ENCODE measurements at regions not wholly inside any gene's neighbourhood (a gene's known extent, or its start where the extent isn't known, plus 50 kb on each side); places are given as distances from the start of the nearest gene placed in this dataset.

GRCh38 chr1:213429642-213430041 lies 378.6 kb downstream of the RPS6KC1 start:
- H3K27ac ChIP-seq (ENCODE audit: low read length): no peak overlapping the region
- H4K20me1 ChIP-seq (ENCODE audit: low read length): no peaks in the 10 kb centered on the region
- BruUV-seq (replicated peaks): no TSS peak
- no peaks in the 10 kb centered on the region for H3K4me1 ChIP-seq (ENCODE audit: insufficient read depth, low read length)
- intact Hi-C loops (cut with micrococcal nuclease): loop anchor here (5.0 kb wide), 1 partner anchor 187 kb away; no protein-coding TSS in a partner anchor
- ATAC-seq: no peak
- ChIA-PET CTCF (no interaction called here), POLR2A (ENCODE audit: unreplicated experiment) (no interaction called here)
- no peak overlapping the region for H3K4me3 ChIP-seq (ENCODE audit: low read length)
- no peaks in the 10 kb centered on the region for H3K36me3 ChIP-seq (ENCODE audit: low read depth, low read length)
- H3K27me3 ChIP-seq (ENCODE audit: low read length): peaks cover 77% of the 10 kb centered on the region
- H3K79me2 ChIP-seq (ENCODE audit: low read length): no peaks in the 10 kb centered on the region
- no peaks in the 10 kb centered on the region for H3K9me3 ChIP-seq (ENCODE audit: low read length)
- H3F3A ChIP-seq (ENCODE audit: low read length, unreplicated experiment): no peaks in the 10 kb centered on the region
- no peak overlapping the region for H2AFZ ChIP-seq (ENCODE audit: low read length)
- no peak for TF ChIP-seq EZH2phosphoT487 (IDR thresholded peaks at IDR 0.05; ENCODE audit: borderline replicate concordance, low read length)
- TF ChIP-seq, protein P1, sequence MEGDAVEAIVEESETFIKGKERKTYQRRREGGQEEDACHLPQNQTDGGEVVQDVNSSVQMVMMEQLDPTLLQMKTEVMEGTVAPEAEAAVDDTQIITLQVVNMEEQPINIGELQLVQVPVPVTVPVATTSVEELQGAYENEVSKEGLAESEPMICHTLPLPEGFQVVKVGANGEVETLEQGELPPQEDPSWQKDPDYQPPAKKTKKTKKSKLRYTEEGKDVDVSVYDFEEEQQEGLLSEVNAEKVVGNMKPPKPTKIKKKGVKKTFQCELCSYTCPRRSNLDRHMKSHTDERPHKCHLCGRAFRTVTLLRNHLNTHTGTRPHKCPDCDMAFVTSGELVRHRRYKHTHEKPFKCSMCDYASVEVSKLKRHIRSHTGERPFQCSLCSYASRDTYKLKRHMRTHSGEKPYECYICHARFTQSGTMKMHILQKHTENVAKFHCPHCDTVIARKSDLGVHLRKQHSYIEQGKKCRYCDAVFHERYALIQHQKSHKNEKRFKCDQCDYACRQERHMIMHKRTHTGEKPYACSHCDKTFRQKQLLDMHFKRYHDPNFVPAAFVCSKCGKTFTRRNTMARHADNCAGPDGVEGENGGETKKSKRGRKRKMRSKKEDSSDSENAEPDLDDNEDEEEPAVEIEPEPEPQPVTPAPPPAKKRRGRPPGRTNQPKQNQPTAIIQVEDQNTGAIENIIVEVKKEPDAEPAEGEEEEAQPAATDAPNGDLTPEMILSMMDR (conservative IDR thresholded peaks at IDR 0.05; ENCODE audit: low read depth, low read length): no peak
- no peak for TF ChIP-seq EZH2 (IDR thresholded peaks at IDR 0.05; ENCODE audit: low read length, unreplicated experiment)
- H3K9me2 ChIP-seq (replicated peaks; ENCODE audit: low read length): no peaks in the 10 kb centered on the region
- DNase-seq: no peak
- H3K9ac ChIP-seq (ENCODE audit: low read length): no peak overlapping the region
- H3K4me2 ChIP-seq (ENCODE audit: low read length): no peak overlapping the region

- POLR2A ChIA-PET (ENCODE audit: unreplicated experiment): no interaction called here
These were observed 384.7 kb downstream of the RPS6KC1 start for GRCh38 chr1:213435715-213436114.

GRCh38 chr1:213438339-213438738 lies 387.3 kb downstream of the RPS6KC1 start:
- DNase-seq (no peak), ATAC-seq (no peak)
- Histone ChIP-seq H4K20me1 (ENCODE audit: low read length) (no peaks in the 10 kb centered on the region), H3K9me3 (ENCODE audit: low read length) (no peaks in the 10 kb centered on the region), H3K4me3 (ENCODE audit: low read length) (no peak overlapping the region), H3K36me3 (ENCODE audit: low read depth, low read length) (no peaks in the 10 kb centered on the region), H3F3A (ENCODE audit: low read length, unreplicated experiment) (no peaks in the 10 kb centered on the region), H3K9me2 (replicated peaks; ENCODE audit: low read length) (no peaks in the 10 kb centered on the region), H3K4me1 (ENCODE audit: insufficient read depth, low read length) (peaks cover 4% of the 10 kb centered on the region; the same call in 1 of the 2 replicates), H3K9ac (ENCODE audit: low read length) (no peak overlapping the region), H3K4me2 (ENCODE audit: low read length) (no peak overlapping the region), H2AFZ (ENCODE audit: low read length) (no peak overlapping the region), H3K27me3 (ENCODE audit: low read length) (peaks cover 43% of the 10 kb centered on the region), H3K27ac (ENCODE audit: low read length) (no peak overlapping the region), H3K79me2 (ENCODE audit: low read length) (no peaks in the 10 kb centered on the region)
- ChIA-PET CTCF (no interaction called here), POLR2A (ENCODE audit: unreplicated experiment) (no interaction called here)
- BruUV-seq (replicated peaks): no TSS peak
- intact Hi-C loops (cut with micrococcal nuclease): no loop called here
- TF ChIP-seq EZH2 (IDR thresholded peaks at IDR 0.05; ENCODE audit: low read length, unreplicated experiment): no peak
- no peak for TF ChIP-seq EZH2phosphoT487 (IDR thresholded peaks at IDR 0.05; ENCODE audit: borderline replicate concordance, low read length)
- TF ChIP-seq, protein P1 (conservative IDR thresholded peaks at IDR 0.05; ENCODE audit: low read depth, low read length): no peak

More at GRCh38 chr1:213435715-213436114, 384.7 kb downstream of the RPS6KC1 start:
- Histone ChIP-seq H3K9ac (ENCODE audit: low read length) (no peak overlapping the region), H3K9me2 (replicated peaks; ENCODE audit: low read length) (no peaks in the 10 kb centered on the region), H3K36me3 (ENCODE audit: low read depth, low read length) (no peaks in the 10 kb centered on the region), H3K4me1 (ENCODE audit: insufficient read depth, low read length) (no peaks in the 10 kb centered on the region), H3K4me2 (ENCODE audit: low read length) (no peak overlapping the region), H2AFZ (ENCODE audit: low read length) (no peak overlapping the region), H4K20me1 (ENCODE audit: low read length) (no peaks in the 10 kb centered on the region), H3F3A (ENCODE audit: low read length, unreplicated experiment) (no peaks in the 10 kb centered on the region), H3K79me2 (ENCODE audit: low read length) (no peaks in the 10 kb centered on the region), H3K9me3 (ENCODE audit: low read length) (no peaks in the 10 kb centered on the region), H3K4me3 (ENCODE audit: low read length) (no peak overlapping the region), H3K27ac (ENCODE audit: low read length) (no peak overlapping the region), H3K27me3 (ENCODE audit: low read length) (peaks cover 47% of the 10 kb centered on the region)
- no peak for TF ChIP-seq EZH2 (IDR thresholded peaks at IDR 0.05; ENCODE audit: low read length, unreplicated experiment)
- TF ChIP-seq, protein P1 (conservative IDR thresholded peaks at IDR 0.05; ENCODE audit: low read depth, low read length): no peak
- TF ChIP-seq EZH2phosphoT487 (IDR thresholded peaks at IDR 0.05; ENCODE audit: borderline replicate concordance, low read length): no peak
- CTCF ChIA-PET: no interaction called here
- no TSS peak for BruUV-seq (replicated peaks)
- intact Hi-C loops (cut with micrococcal nuclease): no loop called here
- no peak for ATAC-seq
- DNase-seq: no peak

All from PC-3 (cell line).